ENCODE measurements at regions not wholly inside any gene's neighbourhood (a gene's known extent, or its start where the extent isn't known, plus 50 kb on each side); places are given as distances from the start of the nearest gene placed in this dataset.

DNA sequence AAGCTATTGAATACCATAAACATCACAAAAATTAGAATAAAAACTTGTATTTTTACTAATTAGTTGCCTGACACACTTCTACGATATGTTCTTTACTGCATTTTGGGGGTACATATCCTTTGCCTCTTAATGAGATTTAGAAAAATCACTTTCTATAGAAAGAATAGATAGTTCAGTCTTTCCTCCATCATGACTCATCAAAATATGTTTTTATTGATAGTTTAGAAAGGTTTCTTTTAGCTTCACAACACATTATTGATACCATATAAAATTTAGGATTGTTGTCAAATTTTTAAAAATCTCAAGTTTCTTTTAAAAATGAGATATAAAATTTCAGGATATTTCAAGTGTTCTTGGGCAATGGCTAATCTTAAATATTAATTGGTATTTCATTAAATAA lies 74.5 kb upstream of the NOCT start:
- H2AFZ ChIP-seq (ENCODE audit: low read depth, low read length) = no peak overlapping the region
- no peak overlapping the region for H3K4me2 ChIP-seq (ENCODE audit: insufficient read depth, low read length)
- H3K79me2 ChIP-seq (ENCODE audit: control insufficient read depth, insufficient read depth, low read length) = no peaks in the 10 kb centered on the region
- no TSS peak for BruUV-seq (replicated peaks)
- DNase-seq (ENCODE audit: low read depth, low spot score) (no peak), FAIRE-seq (no peak)
- no peaks in the 10 kb centered on the region for H3K36me3 ChIP-seq (ENCODE audit: control insufficient read depth in 2 of 2, extremely low read depth in 1 of 2, insufficient read depth in 2 of 2, low read length in 2 of 2)
- H3K9me1 ChIP-seq (replicated peaks; ENCODE audit: control insufficient read depth, extremely low read depth, insufficient read depth, low read length) = no peaks in the 10 kb centered on the region
- H3K9me3 ChIP-seq (replicated peaks; ENCODE audit: control insufficient read depth, insufficient read depth, low read length) = no peaks in the 10 kb centered on the region
- no peaks in the 10 kb centered on the region for H3K4me1 ChIP-seq (ENCODE audit: control insufficient read depth, extremely low read depth, insufficient read depth, low read length)
- no peak overlapping the region for H3K4me3 ChIP-seq (replicated peaks in 1 of 3; ENCODE audit: insufficient read depth in 1 of 3, low read depth in 1 of 3, low read length in 3 of 3)
- ChIA-PET CTCF (interaction anchor here (0.8 to 1.5 kb wide), 4 partner anchors 14 to 1817 kb away, joined by 3 to 6 read pairs (median 4); no protein-coding TSS in a partner anchor), POLR2A (no interaction called here)
- no peaks in the 10 kb centered on the region for H3K27me3 ChIP-seq (ENCODE audit: control insufficient read depth in 2 of 2, insufficient read depth in 2 of 2, low read length in 2 of 2)
- H3K27ac ChIP-seq (ENCODE audit: insufficient read depth, low read depth, low read length) = no peak overlapping the region
- dilution Hi-C loops (cut with MboI; ENCODE audit: extremely low pct_ligation_motif_present, low sequenced_read_pairs) (no loop called here), intact Hi-C loops (cut with micrococcal nuclease) (no loop called here)
- no peaks in the 10 kb centered on the region for H4K20me1 ChIP-seq (replicated peaks; ENCODE audit: control insufficient read depth, extremely low read depth, insufficient read depth, low read length)
- no peak overlapping the region for H3K9ac ChIP-seq (replicated peaks; ENCODE audit: extremely low read depth, insufficient read depth, low read length)
- TF ChIP-seq POLR2A (IDR thresholded peaks at IDR 0.05; ENCODE audit: low read depth, low read length) = no peak
- TF ChIP-seq, protein P1, sequence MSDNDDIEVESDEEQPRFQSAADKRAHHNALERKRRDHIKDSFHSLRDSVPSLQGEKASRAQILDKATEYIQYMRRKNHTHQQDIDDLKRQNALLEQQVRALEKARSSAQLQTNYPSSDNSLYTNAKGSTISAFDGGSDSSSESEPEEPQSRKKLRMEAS (IDR thresholded peaks at IDR 0.05; ENCODE audit: insufficient read depth, insufficient read length) = no peak
- no peak for TF ChIP-seq POLR2AphosphoS5 (IDR thresholded peaks at IDR 0.05; ENCODE audit: insufficient read depth, low read depth, low read length)
- no peak for TF ChIP-seq EZH2 (IDR thresholded peaks at IDR 0.05; ENCODE audit: borderline replicate concordance, low read depth, low read length, severe bottlenecking)
- no peak for TF ChIP-seq GATA2 (IDR thresholded peaks at IDR 0.05; ENCODE audit: insufficient read depth, insufficient read length, low read depth, low read length)
- TF ChIP-seq MYC (IDR thresholded peaks at IDR 0.05; ENCODE audit: low read depth, low read length) = no peak
- TF ChIP-seq, protein P2, sequence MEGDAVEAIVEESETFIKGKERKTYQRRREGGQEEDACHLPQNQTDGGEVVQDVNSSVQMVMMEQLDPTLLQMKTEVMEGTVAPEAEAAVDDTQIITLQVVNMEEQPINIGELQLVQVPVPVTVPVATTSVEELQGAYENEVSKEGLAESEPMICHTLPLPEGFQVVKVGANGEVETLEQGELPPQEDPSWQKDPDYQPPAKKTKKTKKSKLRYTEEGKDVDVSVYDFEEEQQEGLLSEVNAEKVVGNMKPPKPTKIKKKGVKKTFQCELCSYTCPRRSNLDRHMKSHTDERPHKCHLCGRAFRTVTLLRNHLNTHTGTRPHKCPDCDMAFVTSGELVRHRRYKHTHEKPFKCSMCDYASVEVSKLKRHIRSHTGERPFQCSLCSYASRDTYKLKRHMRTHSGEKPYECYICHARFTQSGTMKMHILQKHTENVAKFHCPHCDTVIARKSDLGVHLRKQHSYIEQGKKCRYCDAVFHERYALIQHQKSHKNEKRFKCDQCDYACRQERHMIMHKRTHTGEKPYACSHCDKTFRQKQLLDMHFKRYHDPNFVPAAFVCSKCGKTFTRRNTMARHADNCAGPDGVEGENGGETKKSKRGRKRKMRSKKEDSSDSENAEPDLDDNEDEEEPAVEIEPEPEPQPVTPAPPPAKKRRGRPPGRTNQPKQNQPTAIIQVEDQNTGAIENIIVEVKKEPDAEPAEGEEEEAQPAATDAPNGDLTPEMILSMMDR (IDR thresholded peaks at IDR 0.05; ENCODE audit: extremely low read depth in 1 of 2, insufficient read depth in 1 of 2, low read depth in 1 of 2, low read length in 2 of 2) = no peak
